ENCODE measurements at regions not wholly inside any gene's neighbourhood (a gene's known extent, or its start where the extent isn't known, plus 50 kb on each side); places are given as distances from the start of the nearest gene placed in this dataset.

DNA sequence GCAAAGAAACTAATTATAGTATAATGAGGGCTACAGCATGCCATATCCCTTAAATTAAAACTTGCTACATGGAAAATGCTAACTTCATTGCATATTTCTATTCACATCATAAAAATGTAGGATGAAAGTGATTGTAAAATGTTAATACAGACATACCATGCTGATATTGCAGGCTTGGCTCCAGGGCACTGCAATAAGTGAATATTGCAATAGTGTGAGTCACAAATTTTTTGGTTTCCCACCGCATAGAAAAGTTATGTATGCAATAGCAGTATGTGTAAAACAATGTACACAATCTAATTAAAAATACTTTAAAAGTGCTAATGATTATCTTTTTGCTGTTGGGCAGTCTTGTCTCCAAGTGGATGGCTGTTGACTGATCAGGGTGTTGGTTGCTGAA is 162.1 kb downstream of the CD8B2 start:
- Mint-ChIP-seq H3K36me3 (no peaks in the 10 kb centered on the region), H3K9me3 (no peaks in the 10 kb centered on the region), H3K27me3 (peaks cover 7% of the 10 kb centered on the region), H3K27ac (no peak overlapping the region), H3K4me3 (no peak overlapping the region), H3K4me1 (no peaks in the 10 kb centered on the region)
- DNase-seq, result no peak
- CTCF ChIA-PET, result no interaction called here

GRCh38 chr2:106653465-106653864 is 166.3 kb downstream of the CD8B2 start:
- CTCF ChIA-PET, result no interaction called here
- Mint-ChIP-seq H3K27ac (no peak overlapping the region), H3K9me3 (no peaks in the 10 kb centered on the region), H3K27me3 (peaks cover 7% of the 10 kb centered on the region), H3K4me1 (no peaks in the 10 kb centered on the region), H3K4me3 (no peak overlapping the region), H3K36me3 (no peaks in the 10 kb centered on the region)
- no peak for DNase-seq

DNA sequence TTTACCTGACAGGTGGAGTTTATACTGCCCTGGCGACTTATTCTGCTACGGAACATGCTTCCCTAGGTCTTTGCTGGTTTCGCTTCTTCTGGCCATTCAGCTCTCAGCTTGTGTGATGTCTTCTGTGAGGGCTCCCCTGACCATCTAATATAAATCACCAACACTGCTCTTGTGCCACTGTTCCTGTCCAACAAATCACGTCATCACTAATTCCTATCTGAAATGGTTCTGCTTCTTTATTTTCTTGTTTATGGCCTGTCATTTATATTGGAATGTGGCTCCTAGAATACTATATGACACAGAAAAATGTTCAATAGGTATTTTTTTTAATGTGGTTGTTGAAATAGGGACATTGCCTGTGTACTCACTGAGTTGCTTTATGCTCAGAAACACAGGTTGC is 171.5 kb downstream of the CD8B2 start:
- H3K27ac Mint-ChIP-seq, result no peak overlapping the region
- H3K4me1 Mint-ChIP-seq, result no peaks in the 10 kb centered on the region
- no peaks in the 10 kb centered on the region for H3K27me3 Mint-ChIP-seq
- DNase-seq, result no peak
- H3K9me3 Mint-ChIP-seq, result no peaks in the 10 kb centered on the region
- H3K4me3 Mint-ChIP-seq, result no peak overlapping the region
- no peaks in the 10 kb centered on the region for H3K36me3 Mint-ChIP-seq
- CTCF ChIA-PET, result no interaction called here

DNA sequence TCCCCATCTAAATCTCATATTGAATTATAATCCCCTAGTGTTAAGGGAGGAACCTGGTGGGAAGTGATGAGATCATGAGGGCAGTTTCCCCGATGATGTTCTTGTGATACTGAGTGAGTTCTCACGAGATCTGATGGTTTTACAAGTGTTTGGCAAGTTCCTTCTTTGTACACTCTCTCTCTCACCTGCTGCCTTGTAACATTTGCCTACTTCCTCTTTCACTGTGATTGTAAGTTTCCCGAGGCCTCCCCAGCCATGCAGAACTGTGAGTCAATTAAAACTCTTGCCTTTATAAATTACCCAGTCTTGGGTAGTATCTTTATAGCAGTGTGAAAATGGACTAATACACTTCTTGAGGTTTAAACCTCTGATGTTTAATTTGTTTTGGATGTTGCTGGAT is 177.5 kb downstream of the CD8B2 start:
- H3K36me3 Mint-ChIP-seq, result no peaks in the 10 kb centered on the region
- no peaks in the 10 kb centered on the region for H3K27me3 Mint-ChIP-seq
- no peak for DNase-seq
- no peak overlapping the region for H3K27ac Mint-ChIP-seq
- H3K4me3 Mint-ChIP-seq, result no peak overlapping the region
- CTCF ChIA-PET, result no interaction called here
- H3K4me1 Mint-ChIP-seq, result no peaks in the 10 kb centered on the region
- H3K9me3 Mint-ChIP-seq, result no peaks in the 10 kb centered on the region

- H3K27me3 Mint-ChIP-seq, result no peaks in the 10 kb centered on the region
- no peak for DNase-seq
- no peaks in the 10 kb centered on the region for H3K4me1 Mint-ChIP-seq
- H3K36me3 Mint-ChIP-seq, result no peaks in the 10 kb centered on the region
- no peaks in the 10 kb centered on the region for H3K9me3 Mint-ChIP-seq
- CTCF ChIA-PET, result no interaction called here
- H3K27ac Mint-ChIP-seq, result no peak overlapping the region
- no peak overlapping the region for H3K4me3 Mint-ChIP-seq
Measured at GRCh38 chr2:106667478-106668070, 180.4 kb downstream of the CD8B2 start.

GRCh38 chr2:106685180-106685897 is 198.2 kb downstream of the CD8B2 start:
- Mint-ChIP-seq H3K9me3 (peaks cover 2% of the 10 kb centered on the region), H3K4me3 (no peak overlapping the region), H3K36me3 (no peaks in the 10 kb centered on the region), H3K4me1 (no peaks in the 10 kb centered on the region), H3K27me3 (no peaks in the 10 kb centered on the region), H3K27ac (no peak overlapping the region)
- DNase-seq, result no peak
- CTCF ChIA-PET, result no interaction called here

GRCh38 chr2:106686814-106687213 is 199.2 kb downstream of the ST6GAL2 start:
- no peak overlapping the region for H3K27ac Mint-ChIP-seq
- DNase-seq, result no peak
- no peaks in the 10 kb centered on the region for H3K27me3 Mint-ChIP-seq
- no peak overlapping the region for H3K4me3 Mint-ChIP-seq
- H3K36me3 Mint-ChIP-seq, result no peaks in the 10 kb centered on the region
- CTCF ChIA-PET, result no interaction called here
- peaks cover 2% of the 10 kb centered on the region for H3K9me3 Mint-ChIP-seq
- no peaks in the 10 kb centered on the region for H3K4me1 Mint-ChIP-seq

DNA sequence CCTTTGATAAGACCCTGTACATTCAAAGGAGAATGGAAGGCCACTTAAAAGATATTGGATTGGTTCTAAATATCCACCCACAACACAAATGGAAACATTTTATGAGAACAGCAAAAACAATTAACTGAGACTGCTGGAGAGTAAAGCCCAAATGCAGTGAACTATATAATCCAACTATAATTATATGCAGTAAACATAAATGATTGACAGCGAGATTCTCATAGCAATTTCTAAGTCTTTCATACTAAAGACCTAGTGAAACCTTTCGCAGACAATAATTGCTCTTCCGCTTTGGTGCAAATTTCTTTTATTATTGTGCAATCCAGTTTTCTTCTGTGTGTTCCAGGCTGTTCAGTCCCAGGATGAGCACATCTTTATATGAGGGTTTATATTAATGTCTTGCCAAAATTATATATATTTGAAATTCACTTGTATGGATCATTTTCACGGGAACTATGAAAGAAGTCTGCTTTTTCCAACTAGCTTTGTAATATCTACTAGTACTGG is 190.9 kb downstream of the ST6GAL2 start:
- Mint-ChIP-seq H3K9me3 (no peaks in the 10 kb centered on the region), H3K4me3 (no peak overlapping the region), H3K27ac (no peak overlapping the region), H3K27me3 (no peaks in the 10 kb centered on the region), H3K4me1 (no peaks in the 10 kb centered on the region), H3K36me3 (no peaks in the 10 kb centered on the region)
- DNase-seq, result no peak
- CTCF ChIA-PET, result no interaction called here

DNA sequence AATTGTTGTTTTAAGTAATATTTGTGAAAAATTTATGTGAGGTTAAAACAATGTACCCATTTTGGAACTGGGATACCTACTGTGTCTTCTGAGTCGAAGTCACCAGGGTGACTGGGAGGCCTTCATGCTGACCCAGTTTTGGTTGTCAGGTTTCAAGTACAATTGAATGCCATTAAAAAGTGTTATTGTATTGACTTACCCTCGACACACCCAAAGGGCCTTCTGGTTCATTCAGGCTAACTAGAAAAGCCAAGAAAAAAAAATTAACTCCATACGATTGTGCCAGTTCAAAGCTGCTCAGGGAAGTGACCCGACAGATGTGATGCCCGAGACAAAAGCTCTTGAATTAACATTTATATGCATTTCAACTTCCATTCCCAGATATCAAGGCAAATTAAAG is 190.0 kb downstream of the ST6GAL2 start:
- H3K4me1 Mint-ChIP-seq, result no peaks in the 10 kb centered on the region
- H3K27ac Mint-ChIP-seq, result no peak overlapping the region
- DNase-seq, result no peak
- H3K36me3 Mint-ChIP-seq, result no peaks in the 10 kb centered on the region
- no peaks in the 10 kb centered on the region for H3K9me3 Mint-ChIP-seq
- H3K4me3 Mint-ChIP-seq, result no peak overlapping the region
- CTCF ChIA-PET, result no interaction called here
- H3K27me3 Mint-ChIP-seq, result no peaks in the 10 kb centered on the region

DNA sequence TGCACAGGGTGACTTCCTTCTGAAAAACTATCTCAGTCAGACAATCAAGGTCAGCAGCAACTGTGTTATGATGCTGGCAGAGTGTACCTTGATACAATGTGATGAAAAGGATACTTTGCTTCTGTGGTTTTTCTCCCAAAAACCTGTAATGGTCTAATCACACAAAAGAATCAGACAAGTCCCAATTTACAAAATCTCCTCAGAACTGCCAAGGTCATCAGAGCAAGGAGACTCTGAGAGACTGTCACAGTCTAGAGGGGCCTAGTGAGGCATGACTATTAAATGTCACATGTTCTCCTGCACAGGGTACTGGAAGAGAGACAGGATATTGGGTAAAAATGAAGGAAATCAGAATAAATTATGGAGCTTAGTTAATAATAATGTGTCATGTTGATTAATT is 185.4 kb downstream of the ST6GAL2 start:
- Mint-ChIP-seq H3K27me3 (no peaks in the 10 kb centered on the region), H3K4me3 (no peak overlapping the region), H3K36me3 (no peaks in the 10 kb centered on the region), H3K27ac (no peak overlapping the region), H3K9me3 (no peaks in the 10 kb centered on the region), H3K4me1 (no peaks in the 10 kb centered on the region)
- CTCF ChIA-PET, result no interaction called here
- DNase-seq, result no peak

DNA sequence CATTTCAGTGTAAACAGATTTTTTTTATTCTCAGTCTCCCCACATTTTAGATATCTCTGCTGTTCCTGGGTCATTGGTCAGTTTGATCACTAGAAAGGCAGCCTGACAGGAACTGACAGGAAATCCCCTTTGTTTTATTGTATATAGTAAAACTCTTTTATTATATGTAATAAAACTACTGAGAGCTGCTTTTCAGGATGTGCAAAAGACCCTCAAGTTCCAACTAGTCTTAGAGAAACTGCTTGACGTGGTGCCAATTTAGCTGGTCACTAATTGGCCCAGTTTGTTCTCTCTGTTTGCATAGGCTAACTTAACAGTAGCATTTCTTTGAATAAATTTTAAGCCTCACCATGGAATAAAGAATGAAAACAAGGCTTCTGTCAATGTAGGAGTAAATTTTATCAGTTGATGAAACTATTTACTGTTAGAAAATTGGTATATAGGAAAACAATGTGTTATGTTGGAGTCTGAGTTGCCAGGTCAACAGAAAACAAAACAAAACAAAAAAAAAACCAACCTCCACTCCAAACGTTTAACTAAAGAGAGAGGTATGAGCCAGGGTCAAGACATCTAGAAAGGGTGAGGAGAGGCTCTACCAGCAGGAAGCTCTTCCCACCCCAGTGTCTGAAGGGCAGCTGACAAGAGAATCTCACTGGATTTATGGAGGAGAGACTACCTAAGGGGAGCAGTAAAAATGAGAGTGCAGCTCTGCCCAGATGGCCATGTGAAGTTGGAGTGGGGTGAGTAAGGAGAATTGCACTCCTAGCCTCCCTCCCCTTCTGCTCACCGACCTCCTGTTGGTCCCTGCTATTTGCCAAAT is 184.6 kb downstream of the ST6GAL2 start:
- no peaks in the 10 kb centered on the region for H3K27me3 Mint-ChIP-seq
- no peak for DNase-seq
- H3K36me3 Mint-ChIP-seq, result no peaks in the 10 kb centered on the region
- no peak overlapping the region for H3K4me3 Mint-ChIP-seq
- CTCF ChIA-PET, result no interaction called here
- H3K4me1 Mint-ChIP-seq, result no peaks in the 10 kb centered on the region
- H3K27ac Mint-ChIP-seq, result no peak overlapping the region
- no peaks in the 10 kb centered on the region for H3K9me3 Mint-ChIP-seq

DNA sequence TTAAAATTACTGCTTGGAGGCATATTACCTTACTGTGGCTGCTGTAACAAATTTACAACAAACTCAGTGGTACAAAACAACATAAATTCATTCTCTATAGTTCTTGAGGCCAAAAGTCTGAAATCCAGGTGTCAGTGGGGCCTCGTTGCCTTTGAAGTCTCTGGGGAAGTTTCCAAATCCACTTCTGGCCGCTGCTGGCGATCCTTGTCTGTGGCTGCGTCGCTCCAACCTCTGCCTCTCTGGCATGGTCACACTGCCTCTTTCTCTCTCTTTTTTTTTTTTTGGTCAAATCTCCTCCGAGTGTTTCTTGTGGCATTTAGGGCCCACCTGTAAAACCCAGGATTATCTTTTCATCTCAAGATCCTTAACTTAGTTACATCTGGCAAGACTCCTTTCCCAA is 182.8 kb downstream of the ST6GAL2 start:
- Mint-ChIP-seq H3K4me1 (no peaks in the 10 kb centered on the region), H3K27me3 (no peaks in the 10 kb centered on the region), H3K9me3 (no peaks in the 10 kb centered on the region), H3K36me3 (no peaks in the 10 kb centered on the region), H3K4me3 (no peak overlapping the region), H3K27ac (no peak overlapping the region)
- CTCF ChIA-PET, result no interaction called here
- DNase-seq, result no peak

DNA sequence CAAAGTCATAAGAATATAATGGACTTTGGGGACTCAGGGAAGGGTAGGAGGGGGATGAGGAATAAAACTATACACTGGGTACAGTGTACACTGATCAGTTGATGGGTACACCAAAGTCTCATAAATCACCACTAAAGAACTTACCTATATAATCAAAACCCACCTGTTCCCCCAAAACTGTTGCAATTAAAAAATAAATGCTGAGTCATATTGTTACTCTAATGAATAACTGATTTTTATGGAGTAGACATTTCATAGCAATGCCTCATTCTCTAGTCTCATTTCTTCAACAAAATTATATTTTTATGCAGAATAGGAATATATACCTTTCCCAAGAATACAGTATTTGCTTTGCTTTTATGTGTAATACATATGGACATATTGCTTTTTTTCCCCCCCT is 181.2 kb downstream of the ST6GAL2 start:
- CTCF ChIA-PET, result no interaction called here
- Mint-ChIP-seq H3K36me3 (no peaks in the 10 kb centered on the region), H3K27me3 (no peaks in the 10 kb centered on the region), H3K27ac (no peak overlapping the region), H3K9me3 (no peaks in the 10 kb centered on the region), H3K4me1 (no peaks in the 10 kb centered on the region), H3K4me3 (no peak overlapping the region)
- DNase-seq, result no peak

DNA sequence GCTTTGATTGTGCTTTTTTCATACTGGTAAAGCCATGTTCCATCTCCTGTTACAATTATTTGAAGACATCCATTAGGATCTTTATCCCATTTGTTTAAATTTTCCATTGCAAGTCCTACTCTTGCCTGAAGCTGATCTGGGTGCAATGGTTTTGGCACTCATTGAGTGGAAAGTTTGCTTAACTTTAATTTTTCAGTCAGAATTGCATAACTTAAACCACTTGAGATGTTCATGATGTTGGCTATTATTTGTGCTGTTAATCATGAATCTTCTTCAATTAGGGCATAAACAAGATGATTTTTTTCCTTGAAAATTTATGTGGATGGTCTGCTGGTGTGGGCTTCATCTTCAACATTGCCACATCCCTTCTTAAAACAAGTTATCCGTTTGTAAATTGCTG is 180.1 kb downstream of the ST6GAL2 start:
- Mint-ChIP-seq H3K36me3 (no peaks in the 10 kb centered on the region), H3K27me3 (no peaks in the 10 kb centered on the region), H3K27ac (no peak overlapping the region), H3K4me1 (no peaks in the 10 kb centered on the region), H3K9me3 (no peaks in the 10 kb centered on the region), H3K4me3 (no peak overlapping the region)
- DNase-seq, result no peak
- CTCF ChIA-PET, result no interaction called here

DNA sequence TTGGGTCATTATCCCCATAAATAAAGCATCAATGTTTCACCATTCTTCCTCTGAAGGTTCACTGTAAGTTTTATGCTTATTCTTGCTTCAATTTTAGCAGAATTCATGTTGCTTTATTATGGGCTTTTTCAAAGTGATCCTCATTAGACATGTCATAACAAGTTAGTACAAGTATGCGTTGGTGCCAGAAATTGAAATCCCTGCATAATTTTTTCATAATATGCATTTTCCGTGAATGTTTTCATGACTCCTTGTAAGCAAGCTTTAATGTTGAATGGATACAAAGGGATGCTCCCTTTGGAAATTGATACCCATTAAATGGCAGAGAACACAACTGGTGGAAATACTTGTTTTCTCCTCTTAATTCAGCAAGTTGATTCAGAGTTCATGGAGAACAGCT is 179.7 kb downstream of the ST6GAL2 start:
- H3K27ac Mint-ChIP-seq, result no peak overlapping the region
- no peaks in the 10 kb centered on the region for H3K4me1 Mint-ChIP-seq
- H3K36me3 Mint-ChIP-seq, result no peaks in the 10 kb centered on the region
- H3K9me3 Mint-ChIP-seq, result no peaks in the 10 kb centered on the region
- CTCF ChIA-PET, result no interaction called here
- no peaks in the 10 kb centered on the region for H3K27me3 Mint-ChIP-seq
- no peak overlapping the region for H3K4me3 Mint-ChIP-seq
- DNase-seq, result no peak

Data from activated naive CD4-positive, alpha-beta T cell treated with anti-CD3 and anti-CD28 coated beads, Interleukin-2, amount 10 ng/mL, durations not matched to agents 7 days and 5 days (primary cell).